HCT116 (cell line): ENCODE measurements at regions not wholly inside any gene's neighbourhood (a gene's known extent, or its start where the extent isn't known, plus 50 kb on each side); places are given as distances from the start of the nearest gene placed in this dataset.

Experiments used
- ATAC-seq: fragments of 200-7000 bp; cut with Tn5 transposase; 2 replicates; pipeline ENCODE4 v1.9.1; 2020; ENCODE audit warnings: mild to moderate bottlenecking, moderate library complexity
- BruUV-seq: library from RNA; stranded (reverse); fragments of 400-500 nt; replicated peaks from 2 replicates; lab custom pipeline; 2021; lab: Mats Ljungman, UMichigan
- CTCF ChIA-PET: fragments of 300-600 bp; sonication (Branson Sonifier 250); formaldehyde crosslinking; loops from one replicate; lab custom pipeline; 2021; ENCODE audit warnings: antibody characterized with exemption; lab: Charles Lee
- POLR2A ChIA-PET: fragments of 300-600, 350-600 bp; sonication (Branson Sonifier 250); formaldehyde crosslinking; loops from one replicate; lab custom pipeline; 2021; ENCODE audit warnings: antibody characterized with exemption; lab: Charles Lee
- RAD21 ChIA-PET, 2 experiments: fragments of 300-600 bp; sonication (Branson Sonifier 250); formaldehyde crosslinking; loops; one replicate each; lab custom pipeline; 2023; ENCODE audit warnings: low total read pairs in 2 of 2; ENCODE audit not compliant: uncharacterized antibody in 2 of 2, unreplicated experiment in 2 of 2, low non-redundant PET in 1 of 2; lab: Charles Lee
- DNase-seq: peaks from one replicate; pipeline ENCODE4 v3.0.0-alpha.2; 2010; ENCODE audit warnings: low read depth, low spot score
- H2AFZ ChIP-seq: fragments of 200-600 bp; shearing (Covaris generic), sonication (generic); 2 replicates; pipeline ENCODE4 v1.6.1; 2017; ENCODE audit warnings: low read depth, mixed run types, mixed read lengths, antibody characterized with exemption, low read length; ENCODE audit not compliant: poor library complexity, severe bottlenecking
- H3K27ac ChIP-seq: 2 replicates; pipeline ENCODE4 v1.5.1; 2012; ENCODE audit warnings: low read depth, low read length
- H3K27me3 ChIP-seq: fragments of 200-600 bp; sonication (generic); 2 replicates; pipeline ENCODE4 v1.6.1; 2016; ENCODE audit warnings: mixed run types, low read length, mixed read lengths; ENCODE audit not compliant: insufficient read depth
- H3K36me3 ChIP-seq, 2 experiments: fragments of 200-500 bp in 1 of 2; fragments of 200-600 bp in 1 of 2; sonication (Bioruptor generic) in 1 of 2; sonication (generic) in 1 of 2; 2 replicates each; pipeline versions ENCODE4 v1.5.1 to v1.6.1; 2014 to 2016; ENCODE audit warnings: low read length in 2 of 2, inconsistent platforms in 1 of 2, mixed read lengths in 1 of 2, mixed run types in 1 of 2; ENCODE audit not compliant: insufficient read depth in 2 of 2, control insufficient read depth in 1 of 2
- H3K4me1 ChIP-seq, 2 experiments: fragments of 200-600 bp in 1 of 2; sonication (generic) in 1 of 2; 2 replicates each; pipeline versions ENCODE4 v1.5.1 to v1.6.1; 2012 to 2017; ENCODE audit warnings: low read length in 2 of 2, inconsistent platforms in 1 of 2, mild to moderate bottlenecking in 1 of 2, mixed read lengths in 1 of 2, mixed run types in 1 of 2, moderate library complexity in 1 of 2; ENCODE audit not compliant: insufficient read depth in 2 of 2, control insufficient read depth in 1 of 2
- H3K4me2 ChIP-seq: fragments of 200-600 bp; sonication (generic); 2 replicates; pipeline ENCODE4 v1.6.1; 2017; ENCODE audit warnings: mixed run types, low read length, mixed read lengths
- H3K4me3 ChIP-seq, 2 experiments: fragments of 200-600 bp in 1 of 2; sonication (generic) in 1 of 2; replicated peaks in 1 of 2; 2 replicates each; pipeline ENCODE4 v1.5.1; 2011 to 2016; ENCODE audit warnings: low read length in 2 of 2, control low read depth in 1 of 2, low read depth in 1 of 2, mild to moderate bottlenecking in 1 of 2, mixed read lengths in 1 of 2, mixed run types in 1 of 2
- H3K79me2 ChIP-seq: fragments of 200-600 bp; sonication (generic); 2 replicates; pipeline ENCODE4 v1.6.1; 2017; ENCODE audit warnings: mild to moderate bottlenecking, mixed run types, low read length, moderate library complexity, mixed read lengths; ENCODE audit not compliant: insufficient read depth
- H3K9ac ChIP-seq: fragments of 200-600 bp; sonication (generic); 2 replicates; pipeline ENCODE4 v1.6.1; 2016; ENCODE audit warnings: low read length, mixed read lengths
- H3K9me2 ChIP-seq: fragments of 200-600 bp; sonication (generic), shearing (Covaris generic); 2 replicates; pipeline ENCODE4 v1.6.1; 2017; ENCODE audit warnings: mixed run types, mild to moderate bottlenecking, moderate library complexity; ENCODE audit not compliant: insufficient read depth
- H3K9me3 ChIP-seq, 2 experiments: fragments of 200-500 bp in 1 of 2; fragments of 200-600 bp in 1 of 2; sonication (Bioruptor generic) in 1 of 2; sonication (generic) in 1 of 2; 2 replicates each; pipeline ENCODE4 v1.6.1; 2014 to 2017; ENCODE audit warnings: low read length in 2 of 2, mixed read lengths in 2 of 2, inconsistent platforms in 1 of 2, low read depth in 1 of 2, mild to moderate bottlenecking in 1 of 2, mixed run types in 1 of 2, moderate library complexity in 1 of 2; ENCODE audit not compliant: control insufficient read depth in 1 of 2, insufficient read depth in 1 of 2
- H4K20me1 ChIP-seq: fragments of 200-600 bp; sonication (generic), shearing (Covaris generic); 2 replicates; pipeline ENCODE4 v1.6.1; 2017; ENCODE audit warnings: mixed run types, mild to moderate bottlenecking, moderate library complexity; ENCODE audit not compliant: insufficient read depth
- ATF3 ChIP-seq: IDR thresholded peaks from 2 replicates; pipeline ENCODE4 v1.6.1; 2012
- CBX3 ChIP-seq: IDR thresholded peaks from 2 replicates; pipeline ENCODE4 v1.6.1; 2012; ENCODE audit warnings: low read depth
- CEBPB ChIP-seq: IDR thresholded peaks from 2 replicates; pipeline ENCODE4 v1.6.1; 2012; ENCODE audit warnings: low read depth
- EGR1 ChIP-seq: IDR thresholded peaks from 2 replicates; pipeline ENCODE4 v1.6.1; 2012; ENCODE audit warnings: low read depth
- ELF1 ChIP-seq: IDR thresholded peaks from 2 replicates; pipeline ENCODE4 v1.6.1; 2012; ENCODE audit warnings: low read depth, borderline replicate concordance
- EZH2phosphoT487 ChIP-seq: fragments of 200-600 bp; IDR thresholded peaks from 2 replicates; pipeline ENCODE4 v1.6.1; 2018; ENCODE audit warnings: antibody characterized with exemption, borderline replicate concordance
- FOSL1 ChIP-seq: IDR thresholded peaks from 2 replicates; pipeline ENCODE4 v1.6.1; 2012; ENCODE audit warnings: low read depth
- JUND ChIP-seq: IDR thresholded peaks from 2 replicates; pipeline ENCODE4 v1.6.1; 2012
- MAX ChIP-seq: IDR thresholded peaks from 2 replicates; pipeline ENCODE4 v1.6.1; 2012
- POLR2AphosphoS5 ChIP-seq: IDR thresholded peaks from 2 replicates; pipeline ENCODE4 v1.6.1; 2011; ENCODE audit warnings: mild to moderate bottlenecking, low read depth, low read length, moderate library complexity
- RAD21 ChIP-seq: IDR thresholded peaks from 2 replicates; pipeline ENCODE4 v1.6.1; 2012; ENCODE audit warnings: low read depth, mild to moderate bottlenecking
- REST ChIP-seq: IDR thresholded peaks from 2 replicates; pipeline ENCODE4 v1.6.1; 2012; ENCODE audit warnings: low read depth
- SIN3A ChIP-seq: IDR thresholded peaks from 2 replicates; pipeline ENCODE4 v1.6.1; 2012; ENCODE audit warnings: low read depth
- SP1 ChIP-seq: IDR thresholded peaks from 2 replicates; pipeline ENCODE4 v1.6.1; 2012; ENCODE audit warnings: low read depth
- SRF ChIP-seq: IDR thresholded peaks from 2 replicates; pipeline ENCODE4 v1.6.1; 2012; ENCODE audit warnings: low read depth
- TCF7L2 ChIP-seq: IDR thresholded peaks from 2 replicates; pipeline ENCODE4 v1.7.0; 2011; ENCODE audit warnings: borderline replicate concordance, inconsistent platforms; ENCODE audit not compliant: insufficient read depth, insufficient read length; ENCODE audit errors: extremely low read depth
- YY1 ChIP-seq: IDR thresholded peaks from 2 replicates; pipeline ENCODE4 v1.6.1; 2011; ENCODE audit warnings: low read length, low read depth, moderate library complexity, mild to moderate bottlenecking; ENCODE audit not compliant: insufficient replicate concordance; ENCODE audit errors: extremely low read depth
- ZBTB33 ChIP-seq: IDR thresholded peaks from 2 replicates; pipeline ENCODE4 v1.6.1; 2011; ENCODE audit warnings: mild to moderate bottlenecking, low read length, moderate library complexity; ENCODE audit not compliant: insufficient replicate concordance; ENCODE audit errors: extremely low read depth
- ZNF274 ChIP-seq: fragments of 200-500 bp; sonication (Bioruptor generic); IDR thresholded peaks from 2 replicates; pipeline ENCODE4 v1.6.1; 2014; ENCODE audit warnings: mild to moderate bottlenecking, low read depth, low read length, inconsistent platforms
- intact Hi-C: fragments of 100-400 bp; cut with micrococcal nuclease; formaldehyde crosslinking; loops from 2 replicates; pipeline ENCODE4 v1.10.0; 2022

- Histone ChIP-seq H3K9me2 (no peaks in the 10 kb centered on the region), H3K4me2 (no peak overlapping the region), H3K4me1 (peaks cover 0 to 8% of the 10 kb centered on the region in 2 experiments; a peak in 1 of 4 replicates), H3K4me3 (no peak overlapping the region), H4K20me1 (no peaks in the 10 kb centered on the region), H3K36me3 (no peaks in the 10 kb centered on the region), H3K27ac (no peak overlapping the region), H3K9ac (no peak overlapping the region), H3K9me3 (no peaks in the 10 kb centered on the region), H3K27me3 (no peaks in the 10 kb centered on the region), H3K79me2 (no peaks in the 10 kb centered on the region), H2AFZ (no peak overlapping the region)
- CTCF ChIA-PET: no interaction called here
- TF ChIP-seq EGR1 (no peak), ZNF274 (no peak), RAD21 (no peak), JUND (no peak), MAX (no peak), YY1 (no peak), SIN3A (no peak), EZH2phosphoT487 (no peak), ELF1 (no peak), CBX3 (no peak), TCF7L2 (no peak), CEBPB (no peak), FOSL1 (no peak), REST (no peak), POLR2AphosphoS5 (no peak), ZBTB33 (no peak), SP1 (no peak), SRF (no peak), ATF3 (no peak)
- POLR2A ChIA-PET: no interaction called here
- no TSS peak for BruUV-seq
- RAD21 ChIA-PET: no interaction called here
- intact Hi-C loops: no loop called here
- DNase-seq (no peak), ATAC-seq (no peak)
Observed at GRCh38 chr4:127244515-127244914, 388.2 kb upstream of the INTU start.
